ENCODE measurements at regions not wholly inside any gene's neighbourhood (a gene's known extent, or its start where the extent isn't known, plus 50 kb on each side); places are given as distances from the start of the nearest gene placed in this dataset.

GRCh38 chr20:7627734-7628663 lies 312.3 kb downstream of the HAO1 start:
- Mint-ChIP-seq H3K27ac (no peak overlapping the region), H3K27me3 (no peaks in the 10 kb centered on the region), H3K4me3 (no peak overlapping the region), H3K36me3 (no peaks in the 10 kb centered on the region), H3K9me3 (no peaks in the 10 kb centered on the region), H3K4me1 (no peaks in the 10 kb centered on the region)
- no peak for DNase-seq

- H3K27ac Mint-ChIP-seq: no peak overlapping the region
- no peak overlapping the region for H3K4me3 Mint-ChIP-seq
- no peaks in the 10 kb centered on the region for H3K4me1 Mint-ChIP-seq
- no peak for DNase-seq
- H3K36me3 Mint-ChIP-seq: no peaks in the 10 kb centered on the region
- H3K27me3 Mint-ChIP-seq: no peaks in the 10 kb centered on the region
- peaks cover 1% of the 10 kb centered on the region for H3K9me3 Mint-ChIP-seq
Measured at GRCh38 chr20:7629880-7630279, 310.4 kb downstream of the HAO1 start.

- no peaks in the 10 kb centered on the region for H3K36me3 Mint-ChIP-seq
- peaks cover 5% of the 10 kb centered on the region for H3K9me3 Mint-ChIP-seq
- H3K4me3 Mint-ChIP-seq: no peak overlapping the region
- no peak for DNase-seq
- H3K27me3 Mint-ChIP-seq: no peaks in the 10 kb centered on the region
- H3K27ac Mint-ChIP-seq: no peak overlapping the region
- no peaks in the 10 kb centered on the region for H3K4me1 Mint-ChIP-seq
Measured at GRCh38 chr20:7637184-7637583, 303.1 kb downstream of the HAO1 start.

- no peak overlapping the region for H3K4me3 Mint-ChIP-seq
Measured at GRCh38 chr20:7650086-7650879, 290.0 kb downstream of the HAO1 start.

GRCh38 chr20:7654231-7654630 lies 286.0 kb downstream of the HAO1 start:
- no peaks in the 10 kb centered on the region for H3K36me3 Mint-ChIP-seq
- DNase-seq: no peak
- H3K27ac Mint-ChIP-seq: no peak overlapping the region
- H3K4me1 Mint-ChIP-seq: no peaks in the 10 kb centered on the region
- no peaks in the 10 kb centered on the region for H3K9me3 Mint-ChIP-seq
- H3K27me3 Mint-ChIP-seq: no peaks in the 10 kb centered on the region
- H3K4me3 Mint-ChIP-seq: no peak overlapping the region

More at GRCh38 chr20:7650086-7650879, 290.0 kb downstream of the HAO1 start:
- no peaks in the 10 kb centered on the region for H3K9me3 Mint-ChIP-seq
- H3K36me3 Mint-ChIP-seq: no peaks in the 10 kb centered on the region
- no peak for DNase-seq
- H3K27me3 Mint-ChIP-seq: no peaks in the 10 kb centered on the region
- H3K27ac Mint-ChIP-seq: no peak overlapping the region
- no peaks in the 10 kb centered on the region for H3K4me1 Mint-ChIP-seq

- no peak for DNase-seq
- Mint-ChIP-seq H3K27ac (no peak overlapping the region), H3K9me3 (peaks cover 1% of the 10 kb centered on the region), H3K27me3 (no peaks in the 10 kb centered on the region), H3K4me3 (no peak overlapping the region), H3K4me1 (no peaks in the 10 kb centered on the region), H3K36me3 (no peaks in the 10 kb centered on the region)
Measured at GRCh38 chr20:7656687-7657467, 283.4 kb downstream of the HAO1 start.

- H3K27ac Mint-ChIP-seq: no peak overlapping the region
- H3K27me3 Mint-ChIP-seq: no peaks in the 10 kb centered on the region
- peaks cover 2% of the 10 kb centered on the region for H3K9me3 Mint-ChIP-seq
- no peak overlapping the region for H3K4me3 Mint-ChIP-seq
- H3K4me1 Mint-ChIP-seq: no peaks in the 10 kb centered on the region
- no peaks in the 10 kb centered on the region for H3K36me3 Mint-ChIP-seq
- no peak for DNase-seq
Measured at GRCh38 chr20:7657569-7657968, 282.7 kb downstream of the HAO1 start.

GRCh38 chr20:7660165-7660564 lies 280.1 kb downstream of the HAO1 start:
- no peaks in the 10 kb centered on the region for H3K36me3 Mint-ChIP-seq
- no peak for DNase-seq
- no peak overlapping the region for H3K4me3 Mint-ChIP-seq
- H3K4me1 Mint-ChIP-seq: no peaks in the 10 kb centered on the region
- H3K27me3 Mint-ChIP-seq: no peaks in the 10 kb centered on the region
- peaks cover 2% of the 10 kb centered on the region for H3K9me3 Mint-ChIP-seq
- no peak overlapping the region for H3K27ac Mint-ChIP-seq

GRCh38 chr20:7665376-7665775 lies 274.9 kb downstream of the HAO1 start:
- Mint-ChIP-seq H3K9me3 (peaks cover 4% of the 10 kb centered on the region), H3K4me3 (no peak overlapping the region), H3K36me3 (no peaks in the 10 kb centered on the region), H3K4me1 (no peaks in the 10 kb centered on the region), H3K27me3 (no peaks in the 10 kb centered on the region), H3K27ac (no peak overlapping the region)
- no peak for DNase-seq

- H3K9me3 Mint-ChIP-seq: peaks cover 4% of the 10 kb centered on the region
- no peaks in the 10 kb centered on the region for H3K4me1 Mint-ChIP-seq
- no peak overlapping the region for H3K27ac Mint-ChIP-seq
- H3K27me3 Mint-ChIP-seq: no peaks in the 10 kb centered on the region
- no peak for DNase-seq
- no peaks in the 10 kb centered on the region for H3K36me3 Mint-ChIP-seq
- no peak overlapping the region for H3K4me3 Mint-ChIP-seq
Measured at GRCh38 chr20:7667194-7667593, 273.1 kb downstream of the HAO1 start.

GRCh38 chr20:7672571-7672970 lies 267.7 kb downstream of the HAO1 start:
- Mint-ChIP-seq H3K9me3 (peaks cover 2% of the 10 kb centered on the region), H3K36me3 (no peaks in the 10 kb centered on the region), H3K27ac (no peak overlapping the region), H3K4me1 (no peaks in the 10 kb centered on the region), H3K4me3 (no peak overlapping the region), H3K27me3 (no peaks in the 10 kb centered on the region)
- DNase-seq: no peak

GRCh38 chr20:7673841-7674240 lies 266.4 kb downstream of the HAO1 start:
- peaks cover 2% of the 10 kb centered on the region for H3K9me3 Mint-ChIP-seq
- no peaks in the 10 kb centered on the region for H3K27me3 Mint-ChIP-seq
- H3K27ac Mint-ChIP-seq: no peak overlapping the region
- no peak overlapping the region for H3K4me3 Mint-ChIP-seq
- no peaks in the 10 kb centered on the region for H3K4me1 Mint-ChIP-seq
- DNase-seq: no peak
- H3K36me3 Mint-ChIP-seq: no peaks in the 10 kb centered on the region

- Mint-ChIP-seq H3K4me3 (no peak overlapping the region), H3K4me1 (no peaks in the 10 kb centered on the region), H3K36me3 (no peaks in the 10 kb centered on the region), H3K9me3 (peaks cover 2% of the 10 kb centered on the region), H3K27me3 (no peaks in the 10 kb centered on the region), H3K27ac (no peak overlapping the region)
- DNase-seq: no peak
Measured at GRCh38 chr20:7682916-7683315, 257.3 kb downstream of the HAO1 start.

- no peak overlapping the region for H3K27ac Mint-ChIP-seq
- peaks cover 6% of the 10 kb centered on the region for H3K9me3 Mint-ChIP-seq
- DNase-seq: no peak
- H3K27me3 Mint-ChIP-seq: no peaks in the 10 kb centered on the region
- no peak overlapping the region for H3K4me3 Mint-ChIP-seq
- no peaks in the 10 kb centered on the region for H3K4me1 Mint-ChIP-seq
- no peaks in the 10 kb centered on the region for H3K36me3 Mint-ChIP-seq
Measured at GRCh38 chr20:7687065-7687464, 253.2 kb downstream of the HAO1 start.

- H3K9me3 Mint-ChIP-seq: peaks cover 4% of the 10 kb centered on the region
- H3K4me1 Mint-ChIP-seq: no peaks in the 10 kb centered on the region
- H3K27ac Mint-ChIP-seq: no peak overlapping the region
- no peak for DNase-seq
- no peaks in the 10 kb centered on the region for H3K36me3 Mint-ChIP-seq
- no peak overlapping the region for H3K4me3 Mint-ChIP-seq
- no peaks in the 10 kb centered on the region for H3K27me3 Mint-ChIP-seq
Measured at GRCh38 chr20:7689151-7689550, 251.1 kb downstream of the HAO1 start.
